Osteocyte (in vitro differentiated cells): ENCODE measurements at regions not wholly inside any gene's neighbourhood (a gene's known extent, or its start where the extent isn't known, plus 50 kb on each side); places are given as distances from the start of the nearest gene placed in this dataset.
"Not testable (repeated sequence)": the region's sequence is repeated elsewhere in the genome, so short reads cannot be mapped to it uniquely, and the experiment has no call there.

Experiments used
- DNase-seq: peaks from one replicate; pipeline ENCODE4 v3.0.0; 2021; ENCODE audit warnings: mixed read lengths; ENCODE audit not compliant: unreplicated experiment; ENCODE audit errors: extremely low spot score
- H3K27ac Mint-ChIP-seq: one replicate; pipeline ENCODE4 v1.8.0; 2021; ENCODE audit warnings: mild to moderate bottlenecking, mixed read lengths; ENCODE audit not compliant: unreplicated experiment
- H3K27me3 Mint-ChIP-seq: one replicate; pipeline ENCODE4 v1.8.0; 2021; ENCODE audit warnings: mixed read lengths; ENCODE audit not compliant: unreplicated experiment
- H3K36me3 Mint-ChIP-seq: one replicate; pipeline ENCODE4 v1.8.0; 2021; ENCODE audit warnings: mixed read lengths; ENCODE audit not compliant: unreplicated experiment
- H3K4me1 Mint-ChIP-seq: one replicate; pipeline ENCODE4 v1.8.0; 2021; ENCODE audit warnings: mixed read lengths; ENCODE audit not compliant: unreplicated experiment
- H3K4me3 Mint-ChIP-seq: one replicate; pipeline ENCODE4 v1.8.0; 2021; ENCODE audit warnings: mild to moderate bottlenecking, moderate library complexity, mixed read lengths; ENCODE audit not compliant: unreplicated experiment
- H3K9me3 Mint-ChIP-seq: one replicate; pipeline ENCODE4 v1.8.0; 2021; ENCODE audit warnings: mixed read lengths; ENCODE audit not compliant: unreplicated experiment
- CTCF ChIP-seq: fragments of 200-600 bp; sonication (generic); IDR thresholded peaks from 2 replicates; pipeline ENCODE4 v1.5.0; 2021; ENCODE audit warnings: antibody characterized with exemption, mild to moderate bottlenecking, moderate library complexity

GRCh38 chr10:20486791-20487190 is 410.3 kb downstream of the NEBL start:
- H3K27me3 Mint-ChIP-seq = no peaks in the 10 kb centered on the region
- DNase-seq = no peak
- H3K9me3 Mint-ChIP-seq = peaks cover 2% of the 10 kb centered on the region
- H3K27ac Mint-ChIP-seq = no peak overlapping the region
- no peak for TF ChIP-seq CTCF
- H3K36me3 Mint-ChIP-seq = no peaks in the 10 kb centered on the region
- no peak overlapping the region for H3K4me3 Mint-ChIP-seq
- H3K4me1 Mint-ChIP-seq = no peaks in the 10 kb centered on the region

- no peak for TF ChIP-seq CTCF
- H3K9me3 Mint-ChIP-seq = peaks cover 6% of the 10 kb centered on the region
- H3K36me3 Mint-ChIP-seq = no peaks in the 10 kb centered on the region
- no peaks in the 10 kb centered on the region for H3K4me1 Mint-ChIP-seq
- no peak for DNase-seq
- H3K27me3 Mint-ChIP-seq = no peaks in the 10 kb centered on the region
- no peak overlapping the region for H3K27ac Mint-ChIP-seq
- no peak overlapping the region for H3K4me3 Mint-ChIP-seq
Observed at GRCh38 chr10:20485554-20485953, 411.6 kb downstream of the NEBL start.

GRCh38 chr10:20481054-20481453 is 416.1 kb downstream of the NEBL start:
- H3K4me3 Mint-ChIP-seq = no peak overlapping the region
- H3K4me1 Mint-ChIP-seq = no peaks in the 10 kb centered on the region
- H3K27ac Mint-ChIP-seq = no peak overlapping the region
- no peaks in the 10 kb centered on the region for H3K27me3 Mint-ChIP-seq
- TF ChIP-seq CTCF = no peak
- peaks cover 9% of the 10 kb centered on the region for H3K9me3 Mint-ChIP-seq
- DNase-seq = no peak
- H3K36me3 Mint-ChIP-seq = no peaks in the 10 kb centered on the region

- not testable (repeated sequence) for H3K36me3 Mint-ChIP-seq, H3K4me1 Mint-ChIP-seq, H3K4me3 Mint-ChIP-seq, DNase-seq, H3K27me3 Mint-ChIP-seq, H3K9me3 Mint-ChIP-seq, H3K27ac Mint-ChIP-seq
Observed at GRCh38 chr10:20480575-20480974, 416.5 kb downstream of the NEBL start.

GRCh38 chr10:20474064-20474463 is 423.0 kb downstream of the NEBL start:
- TF ChIP-seq CTCF = no peak
- no peaks in the 10 kb centered on the region for H3K9me3 Mint-ChIP-seq
- H3K27ac Mint-ChIP-seq = no peak overlapping the region
- peaks cover 1% of the 10 kb centered on the region for H3K4me1 Mint-ChIP-seq
- no peak overlapping the region for H3K4me3 Mint-ChIP-seq
- no peak for DNase-seq
- no peaks in the 10 kb centered on the region for H3K27me3 Mint-ChIP-seq
- H3K36me3 Mint-ChIP-seq = peaks cover 2% of the 10 kb centered on the region
